OCI-LY7 (cell line): ENCODE measurements at regions not wholly inside any gene's neighbourhood (a gene's known extent, or its start where the extent isn't known, plus 50 kb on each side); places are given as distances from the start of the nearest gene placed in this dataset.

Experiments used
- BruUV-seq: library from RNA; stranded (reverse); fragments of 400-500 nt; replicated peaks from 2 replicates; lab custom pipeline; 2021; lab: Mats Ljungman, UMichigan
- CTCF ChIA-PET: fragments of 300-600 bp; sonication (Branson Sonifier 250); formaldehyde crosslinking; loops from one replicate; lab custom pipeline; 2022; ENCODE audit warnings: antibody characterized with exemption; ENCODE audit not compliant: unreplicated experiment; lab: Charles Lee
- POLR2A ChIA-PET: fragments of 300-600 bp; sonication (Branson Sonifier 250); formaldehyde crosslinking; loops from one replicate; lab custom pipeline; 2022; ENCODE audit warnings: antibody characterized with exemption; lab: Charles Lee
- DNase-seq: peaks from one replicate; pipeline ENCODE4 v3.0.0-alpha.2; 2015; ENCODE audit warnings: low spot score
- H2AFZ ChIP-seq: fragments of 200-600 bp; sonication (generic), shearing (Covaris generic); 2 replicates; pipeline ENCODE4 v1.6.1; 2014; ENCODE audit warnings: mild to moderate bottlenecking, antibody characterized with exemption, low read length, moderate library complexity
- H3K27ac ChIP-seq: fragments of 200-600 bp; sonication (generic); 2 replicates; pipeline ENCODE4 v1.5.1; 2014; ENCODE audit warnings: mixed run types, low read depth, mild to moderate bottlenecking, moderate library complexity, low read length, inconsistent platforms; ENCODE audit not compliant: poor library complexity, severe bottlenecking
- H3K36me3 ChIP-seq: fragments of 200-600 bp; sonication (generic); 2 replicates; pipeline ENCODE4 v1.6.1; 2014; ENCODE audit warnings: mild to moderate bottlenecking, antibody characterized with exemption, low read length, moderate library complexity, mixed read lengths; ENCODE audit not compliant: insufficient read depth
- H3K4me1 ChIP-seq: fragments of 200-600 bp; sonication (generic); 2 replicates; pipeline ENCODE4 v1.5.1; 2014; ENCODE audit warnings: mild to moderate bottlenecking, low read length; ENCODE audit not compliant: insufficient read depth, poor library complexity, severe bottlenecking
- H3K4me2 ChIP-seq: fragments of 200-600 bp; sonication (generic); 2 replicates; pipeline ENCODE4 v1.6.1; 2014; ENCODE audit warnings: mild to moderate bottlenecking, low read length
- H3K4me3 ChIP-seq: fragments of 200-600 bp; sonication (generic); 2 replicates; pipeline ENCODE4 v1.5.1; 2014; ENCODE audit warnings: mild to moderate bottlenecking, low read depth, low read length; ENCODE audit not compliant: poor library complexity, severe bottlenecking
- H3K79me2 ChIP-seq: fragments of 200-600 bp; sonication (generic); 2 replicates; pipeline ENCODE4 v1.6.1; 2016; ENCODE audit warnings: low read depth, mild to moderate bottlenecking, low read length, moderate library complexity, mixed read lengths; ENCODE audit not compliant: insufficient read depth
- H3K9me2 ChIP-seq: fragments of 200-600 bp; sonication (generic); 2 replicates; pipeline ENCODE4 v1.6.1; 2016; ENCODE audit warnings: mild to moderate bottlenecking, low read length, mixed read lengths; ENCODE audit not compliant: insufficient read depth
- H3K9me3 ChIP-seq: fragments of 200-600 bp; sonication (generic); 2 replicates; pipeline ENCODE4 v1.6.1; 2014; ENCODE audit warnings: mild to moderate bottlenecking, mixed run types, low read length, mixed read lengths
- H4K20me1 ChIP-seq: fragments of 200-600 bp; sonication (generic); 2 replicates; pipeline ENCODE4 v1.6.1; 2014; ENCODE audit warnings: mild to moderate bottlenecking, antibody characterized with exemption, low read length, moderate library complexity, mixed read lengths; ENCODE audit not compliant: insufficient read depth
- EZH2phosphoT487 ChIP-seq: fragments of 200-600 bp; sonication (generic); IDR thresholded peaks from 2 replicates; pipeline ENCODE4 v1.6.1; 2018; ENCODE audit warnings: low read depth, borderline replicate concordance, mild to moderate bottlenecking, mixed run types, antibody characterized with exemption, low read length, moderate library complexity, mixed read lengths
- intact Hi-C: fragments of 100-400 bp; cut with micrococcal nuclease; formaldehyde crosslinking; loops from one replicate; pipeline ENCODE4 v1.10.0; 2022; ENCODE audit not compliant: unreplicated experiment
- TF ChIP-seq, protein P1 (sequence below): fragments of 200-600 bp; sonication (generic); conservative IDR thresholded peaks from 2 replicates; pipeline ENCODE4 v1.5.1; 2014; ENCODE audit warnings: mild to moderate bottlenecking, antibody characterized with exemption, low read length, moderate library complexity, mixed read lengths

DNA sequence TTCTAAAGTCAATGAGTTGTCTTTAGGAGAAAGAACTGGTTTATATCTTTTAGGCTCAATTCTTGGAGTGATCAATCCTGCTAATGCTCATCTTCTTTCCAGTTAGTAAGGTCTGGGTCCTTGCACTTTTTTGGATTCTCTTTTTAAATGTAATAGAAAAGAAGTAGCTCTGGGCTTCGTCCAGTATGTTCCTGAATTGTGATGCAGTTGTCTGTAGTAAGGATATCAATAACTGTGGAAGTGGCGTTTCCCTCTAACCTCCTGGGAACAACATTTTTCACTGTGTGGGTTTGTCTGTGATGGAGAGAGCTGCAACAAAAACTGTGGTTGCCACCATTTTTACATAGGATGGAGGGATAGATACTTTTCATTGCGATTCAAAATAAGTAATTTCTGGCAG is 367.2 kb downstream of the USP25 start:
- no TSS peak for BruUV-seq
- Histone ChIP-seq H2AFZ (no peak overlapping the region), H3K27ac (no peak overlapping the region), H3K4me2 (no peak overlapping the region), H3K9me2 (peaks cover 3% of the 10 kb centered on the region; the same call in 1 of the 2 replicates), H3K4me1 (no peaks in the 10 kb centered on the region), H3K36me3 (no peaks in the 10 kb centered on the region), H3K9me3 (no peaks in the 10 kb centered on the region), H3K4me3 (no peak overlapping the region), H4K20me1 (no peaks in the 10 kb centered on the region), H3K79me2 (no peaks in the 10 kb centered on the region)
- intact Hi-C loops = no loop called here
- ChIA-PET POLR2A (interaction anchor here (0.7 to 1.7 kb wide), 2 partner anchors 8 to 60 kb away, joined by 3 to 4 read pairs; no protein-coding TSS in a partner anchor), CTCF (no interaction called here)
- no peak for DNase-seq
- TF ChIP-seq, protein P1, sequence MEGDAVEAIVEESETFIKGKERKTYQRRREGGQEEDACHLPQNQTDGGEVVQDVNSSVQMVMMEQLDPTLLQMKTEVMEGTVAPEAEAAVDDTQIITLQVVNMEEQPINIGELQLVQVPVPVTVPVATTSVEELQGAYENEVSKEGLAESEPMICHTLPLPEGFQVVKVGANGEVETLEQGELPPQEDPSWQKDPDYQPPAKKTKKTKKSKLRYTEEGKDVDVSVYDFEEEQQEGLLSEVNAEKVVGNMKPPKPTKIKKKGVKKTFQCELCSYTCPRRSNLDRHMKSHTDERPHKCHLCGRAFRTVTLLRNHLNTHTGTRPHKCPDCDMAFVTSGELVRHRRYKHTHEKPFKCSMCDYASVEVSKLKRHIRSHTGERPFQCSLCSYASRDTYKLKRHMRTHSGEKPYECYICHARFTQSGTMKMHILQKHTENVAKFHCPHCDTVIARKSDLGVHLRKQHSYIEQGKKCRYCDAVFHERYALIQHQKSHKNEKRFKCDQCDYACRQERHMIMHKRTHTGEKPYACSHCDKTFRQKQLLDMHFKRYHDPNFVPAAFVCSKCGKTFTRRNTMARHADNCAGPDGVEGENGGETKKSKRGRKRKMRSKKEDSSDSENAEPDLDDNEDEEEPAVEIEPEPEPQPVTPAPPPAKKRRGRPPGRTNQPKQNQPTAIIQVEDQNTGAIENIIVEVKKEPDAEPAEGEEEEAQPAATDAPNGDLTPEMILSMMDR = no peak
- TF ChIP-seq EZH2phosphoT487 = no peak

DNA sequence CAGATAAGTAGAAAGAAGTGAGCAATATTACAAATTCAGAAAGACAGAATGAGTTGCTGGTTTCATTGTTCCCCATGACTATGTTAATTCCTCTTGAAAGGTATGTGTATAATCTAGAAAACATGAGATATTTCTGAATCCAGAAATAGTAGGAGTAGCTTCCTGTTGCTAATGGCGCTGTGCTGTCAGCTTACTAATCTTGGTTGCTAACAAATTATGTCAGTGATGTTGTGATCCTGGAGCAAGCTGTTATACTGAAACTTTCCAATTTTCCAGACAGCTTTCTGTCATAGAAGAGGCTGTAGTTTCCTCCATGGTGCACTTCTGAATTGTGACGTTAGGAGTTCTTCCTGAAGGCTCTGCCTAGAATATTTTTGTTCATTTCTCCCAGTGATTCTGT is 372.3 kb downstream of the USP25 start:
- BruUV-seq = no TSS peak
- no peak for DNase-seq
- TF ChIP-seq EZH2phosphoT487 = no peak
- TF ChIP-seq, protein P1 = no peak
- no peaks in the 10 kb centered on the region for H3K4me1 ChIP-seq
- intact Hi-C loops = loop anchor here (10.0 kb wide), 1 partner anchor 63 kb away; no protein-coding TSS in a partner anchor
- H4K20me1 ChIP-seq = no peaks in the 10 kb centered on the region
- no peaks in the 10 kb centered on the region for H3K9me3 ChIP-seq
- no peak overlapping the region for H3K4me2 ChIP-seq
- no peak overlapping the region for H3K4me3 ChIP-seq
- no peak overlapping the region for H2AFZ ChIP-seq
- no peaks in the 10 kb centered on the region for H3K36me3 ChIP-seq
- peaks cover 3% of the 10 kb centered on the region; the same call in 1 of the 2 replicates for H3K9me2 ChIP-seq
- H3K79me2 ChIP-seq = no peaks in the 10 kb centered on the region
- POLR2A ChIA-PET = interaction anchor here (0.8 kb wide), 1 partner anchor 17 kb away, joined by 3 read pairs; no protein-coding TSS in a partner anchor
- CTCF ChIA-PET = no interaction called here
- no peak overlapping the region for H3K27ac ChIP-seq

DNA sequence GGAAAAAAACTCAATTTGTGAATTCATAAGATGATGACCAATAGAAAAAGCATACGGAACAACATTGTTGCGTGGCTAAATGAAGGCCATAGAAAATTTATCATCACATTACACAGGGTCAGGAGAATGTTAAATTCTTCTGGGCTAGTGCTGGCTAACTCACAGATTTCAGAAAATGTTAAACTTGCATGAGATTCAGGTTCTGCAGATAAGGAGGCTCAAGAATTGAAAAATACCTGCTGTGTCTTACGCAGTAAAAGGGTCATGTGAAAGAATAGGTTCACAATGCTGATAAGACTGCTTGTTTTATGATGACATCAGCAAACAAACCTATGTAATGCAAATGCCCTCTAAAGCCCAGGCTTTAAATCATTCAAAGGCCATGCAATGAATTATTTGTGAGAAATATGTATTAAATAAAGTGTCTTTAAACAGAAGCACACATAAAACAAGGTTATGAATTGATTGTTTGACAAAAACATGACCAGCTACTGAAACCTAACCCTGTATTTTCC is 378.8 kb downstream of the USP25 start:
- H3K36me3 ChIP-seq = no peaks in the 10 kb centered on the region
- intact Hi-C loops = loop anchor here (10.0 kb wide), 1 partner anchor 56 kb away; no protein-coding TSS in a partner anchor
- ChIA-PET POLR2A (no interaction called here), CTCF (no interaction called here)
- no peak for TF ChIP-seq EZH2phosphoT487
- TF ChIP-seq, protein P1 = no peak
- H3K27ac ChIP-seq = no peak overlapping the region
- H3K4me2 ChIP-seq = no peak overlapping the region
- H2AFZ ChIP-seq = no peak overlapping the region
- H3K4me3 ChIP-seq = no peak overlapping the region
- no peaks in the 10 kb centered on the region for H3K79me2 ChIP-seq
- DNase-seq = no peak
- BruUV-seq = no TSS peak
- no peaks in the 10 kb centered on the region for H3K9me3 ChIP-seq
- no peaks in the 10 kb centered on the region for H4K20me1 ChIP-seq
- H3K9me2 ChIP-seq = no peaks in the 10 kb centered on the region
- H3K4me1 ChIP-seq = no peaks in the 10 kb centered on the region
